ENCODE measurements at regions not wholly inside any gene's neighbourhood (a gene's known extent, or its start where the extent isn't known, plus 50 kb on each side); places are given as distances from the start of the nearest gene placed in this dataset.
"Not testable (repeated sequence)": the region's sequence is repeated elsewhere in the genome, so short reads cannot be mapped to it uniquely, and the experiment has no call there.

- DNase-seq: no peak
These were observed 1280.9 kb downstream of the KCNT2 start for GRCh38 chr1:195327361-195327760.

GRCh38 chr1:195326325-195326724, 1281.9 kb downstream of the KCNT2 start:
- no peak for DNase-seq

GRCh38 chr1:195325181-195325580, 1283.1 kb downstream of the KCNT2 start:
- DNase-seq: no peak

GRCh38 chr1:195306281-195306680, 1302.0 kb downstream of the KCNT2 start:
- DNase-seq: no peak

- DNase-seq: no peak
These were observed 1313.3 kb downstream of the KCNT2 start for GRCh38 chr1:195294911-195295310.

GRCh38 chr1:195278644-195279043, 1329.6 kb downstream of the KCNT2 start:
- no peak for DNase-seq

GRCh38 chr1:195275710-195276109, 1332.5 kb downstream of the KCNT2 start:
- DNase-seq: no peak

- no peak for DNase-seq
These were observed 1356.3 kb downstream of the KCNT2 start for GRCh38 chr1:195251900-195252299.

- DNase-seq: no peak
These were observed 1364.7 kb downstream of the KCNT2 start for GRCh38 chr1:195243492-195243891.

- DNase-seq: no peak
These were observed 1367.2 kb downstream of the KCNT2 start for GRCh38 chr1:195241066-195241465.

GRCh38 chr1:195238313-195238712, 1369.9 kb downstream of the KCNT2 start:
- DNase-seq: no peak

- DNase-seq: no peak
These were observed 1371.0 kb downstream of the KCNT2 start for GRCh38 chr1:195236991-195237889.

- DNase-seq: no peak
These were observed 1389.6 kb downstream of the KCNT2 start for GRCh38 chr1:195218428-195219212.

GRCh38 chr1:195202241-195202640, 1406.0 kb downstream of the KCNT2 start:
- no peak for DNase-seq

GRCh38 chr1:195200772-195201171, 1407.5 kb downstream of the KCNT2 start:
- no peak for DNase-seq

GRCh38 chr1:195197116-195197515, 1411.1 kb downstream of the KCNT2 start:
- DNase-seq: no peak

GRCh38 chr1:195195423-195196057, 1412.7 kb downstream of the KCNT2 start:
- DNase-seq: no peak

- no peak for DNase-seq
These were observed 1415.1 kb downstream of the KCNT2 start for GRCh38 chr1:195193134-195193533.

- DNase-seq: no peak
These were observed 1419.4 kb downstream of the KCNT2 start for GRCh38 chr1:195188821-195189220.

- no peak for DNase-seq
These were observed 1421.7 kb downstream of the KCNT2 start for GRCh38 chr1:195186544-195186943.

- DNase-seq: no peak
These were observed 1422.5 kb downstream of the KCNT2 start for GRCh38 chr1:195185736-195186135.

- DNase-seq: no peak
These were observed 1422.9 kb downstream of the KCNT2 start for GRCh38 chr1:195185321-195185720.

GRCh38 chr1:195173753-195174152, 1434.5 kb downstream of the KCNT2 start:
- DNase-seq: no peak

- not testable (repeated sequence) for DNase-seq
These were observed 1448.4 kb downstream of the KCNT2 start for GRCh38 chr1:195159795-195160194.
